ENCODE measurements at regions not wholly inside any gene's neighbourhood (a gene's known extent, or its start where the extent isn't known, plus 50 kb on each side); places are given as distances from the start of the nearest gene placed in this dataset.

DNA sequence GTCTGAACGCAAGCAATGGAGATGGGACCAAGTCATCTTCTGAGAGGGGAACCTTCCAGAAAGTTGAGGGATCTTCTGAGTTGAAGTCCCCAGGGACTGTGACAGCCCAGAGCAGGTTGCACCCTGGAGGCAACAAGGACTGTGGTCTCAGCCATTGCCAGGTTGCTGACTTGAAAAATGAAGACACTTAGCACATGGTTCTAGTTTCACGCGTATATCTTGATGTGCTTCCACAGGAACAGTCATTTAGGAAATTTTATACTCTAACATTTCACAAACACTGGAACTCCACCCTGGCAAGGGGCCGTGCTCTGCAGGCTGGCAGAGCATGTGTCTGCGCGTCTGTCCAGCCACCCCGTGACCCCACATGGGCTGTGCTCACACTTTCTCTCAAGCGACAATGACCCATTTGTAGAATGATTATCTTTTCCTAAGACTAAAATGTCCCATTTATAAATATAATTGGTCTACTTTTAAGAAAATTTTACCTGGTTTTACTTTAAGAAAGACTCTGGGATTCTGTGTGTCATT, 157.0 kb downstream of the ERMARD start:
- TF ChIP-seq CTCF (IDR thresholded peaks at IDR 0.05), result no peak
- TF ChIP-seq POLR2A (IDR thresholded peaks at IDR 0.05), result no peak
